Limb (tissue), 2 donors: ENCODE measurements at regions not wholly inside any gene's neighbourhood (a gene's known extent, or its start where the extent isn't known, plus 50 kb on each side); places are given as distances from the start of the nearest gene placed in this dataset.
A peak's percentile ranks its signal among the peaks of the same experiment; 100 is the strongest.

Source experiments
- DNase-seq, 2 donors: peaks; one replicate each; pipeline ENCODE4 v3.0.0-alpha.2; 2016; ENCODE audit errors: extremely low spot score in 2 of 2

DNA sequence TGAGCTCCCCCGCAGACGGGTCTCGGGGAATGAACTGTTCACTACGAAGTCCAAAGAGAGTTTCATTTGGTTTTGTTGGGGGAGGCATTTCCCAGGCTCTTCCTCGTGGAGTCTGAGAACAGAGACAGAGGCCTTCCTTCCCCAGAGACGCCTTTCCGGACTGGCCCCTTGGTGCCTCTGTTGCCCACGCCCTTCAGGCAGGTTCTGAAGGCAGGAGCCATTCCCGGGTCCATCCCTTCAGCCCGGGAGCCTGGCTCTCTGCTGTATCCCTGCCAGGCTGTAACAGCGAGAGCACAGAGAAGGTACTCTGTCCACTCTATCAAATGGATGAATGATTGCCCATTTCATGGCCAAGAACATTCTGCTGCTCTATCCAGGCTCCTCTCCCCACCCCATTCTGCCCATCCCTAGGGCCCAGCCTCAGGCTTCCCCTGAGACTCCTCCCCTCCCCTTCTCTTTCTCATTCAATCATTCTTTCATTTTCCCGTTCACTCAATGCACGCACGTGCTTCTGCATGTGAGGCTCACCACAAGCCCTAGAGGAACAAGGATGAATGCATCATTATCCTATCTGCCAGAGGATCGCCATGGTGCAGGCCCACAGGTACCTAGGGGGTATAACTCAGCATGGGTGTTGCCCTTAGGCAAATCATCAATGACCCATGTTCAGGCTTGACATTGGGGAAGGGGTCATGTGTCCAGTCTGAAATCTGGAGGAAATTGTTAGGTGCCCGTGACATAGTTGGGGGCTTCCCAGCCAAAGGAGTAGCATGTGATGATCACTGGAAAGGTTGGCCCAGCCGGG, 298.6 kb downstream of the ZNF536 start:
- no peak for DNase-seq

DNA sequence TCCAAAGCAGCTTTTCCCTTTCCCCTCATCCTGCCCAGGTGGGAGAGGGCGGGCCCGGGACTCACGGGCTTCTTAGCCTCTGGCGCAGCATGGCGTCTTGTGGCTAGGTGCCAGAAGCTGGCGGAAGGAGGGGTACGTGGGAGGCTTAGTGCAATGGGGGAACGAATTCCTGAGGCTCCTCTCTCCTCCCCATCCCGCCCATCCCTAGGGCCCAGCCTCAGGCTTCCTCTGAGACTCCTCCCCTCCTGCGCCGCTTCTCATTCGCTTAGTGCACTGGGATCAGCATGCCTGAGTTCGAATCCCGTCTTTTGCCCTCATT, 297.8 kb downstream of the ZNF536 start:
- no peak for DNase-seq

DNA sequence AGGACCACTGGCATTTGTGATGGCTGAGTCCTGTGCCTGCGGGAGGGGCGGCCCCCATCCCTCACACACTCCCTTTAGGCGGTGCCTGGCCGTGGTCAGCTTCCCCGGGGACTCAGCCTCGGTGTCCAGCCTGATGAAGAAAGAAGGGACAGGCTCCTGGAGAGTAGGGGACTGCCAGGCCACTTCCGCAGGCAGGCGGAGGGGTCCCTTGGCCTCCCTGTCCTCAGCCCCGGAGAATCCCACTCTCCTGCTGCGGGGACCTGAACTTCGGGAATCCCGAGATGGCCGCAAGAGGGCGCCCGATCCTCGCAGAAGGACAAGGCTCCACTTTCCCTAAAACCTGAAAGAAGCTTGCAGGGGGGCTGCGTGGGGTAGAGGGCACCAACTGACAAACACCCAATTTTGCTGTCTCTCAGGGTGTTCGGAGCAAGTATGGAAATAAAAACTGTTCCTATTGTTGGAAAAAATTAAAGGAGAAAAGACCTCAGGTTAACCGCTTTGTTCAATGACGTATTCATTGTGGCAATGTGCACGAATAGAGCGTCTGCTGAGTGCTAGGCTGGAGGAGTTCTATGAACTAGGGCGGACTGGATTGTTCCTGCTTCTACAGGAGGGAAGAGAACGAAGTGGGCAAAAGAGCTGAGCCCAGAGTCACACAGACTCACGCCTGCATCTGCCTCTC, 297.3 kb downstream of the ZNF536 start:
- DNase-seq: peak; percentile 72 to 89

DNA sequence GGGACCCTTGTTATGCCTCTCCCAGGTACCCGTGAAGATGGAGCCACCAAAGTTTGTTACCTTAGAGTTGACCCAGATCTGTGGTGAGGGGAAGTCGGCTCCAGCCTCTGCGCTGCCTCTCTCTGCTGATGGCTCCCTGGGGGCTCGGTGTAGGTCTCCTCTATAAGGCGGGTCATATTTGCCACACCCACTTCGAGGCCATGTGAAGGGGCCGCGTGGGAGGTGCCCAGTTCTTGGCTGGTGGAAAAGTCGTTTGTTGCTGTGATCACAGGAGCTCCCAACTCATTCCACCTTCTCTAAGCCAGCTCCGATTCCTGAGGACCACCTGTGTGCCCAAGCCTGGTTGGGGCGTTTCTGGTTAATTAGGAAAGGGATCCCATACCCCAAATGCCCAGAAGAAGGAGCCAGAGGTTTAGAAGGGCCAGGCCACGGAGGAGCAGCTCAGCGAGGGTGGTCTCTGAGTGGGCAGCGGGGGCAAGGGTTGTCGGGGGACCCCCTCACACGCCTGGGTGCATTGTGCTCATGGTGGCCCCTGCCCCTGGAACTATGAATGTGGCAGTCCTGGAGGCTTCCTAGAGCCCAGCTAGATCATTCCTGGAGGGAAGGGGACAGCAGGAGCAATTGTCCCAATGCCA, 296.5 kb downstream of the ZNF536 start:
- no peak for DNase-seq

DNA sequence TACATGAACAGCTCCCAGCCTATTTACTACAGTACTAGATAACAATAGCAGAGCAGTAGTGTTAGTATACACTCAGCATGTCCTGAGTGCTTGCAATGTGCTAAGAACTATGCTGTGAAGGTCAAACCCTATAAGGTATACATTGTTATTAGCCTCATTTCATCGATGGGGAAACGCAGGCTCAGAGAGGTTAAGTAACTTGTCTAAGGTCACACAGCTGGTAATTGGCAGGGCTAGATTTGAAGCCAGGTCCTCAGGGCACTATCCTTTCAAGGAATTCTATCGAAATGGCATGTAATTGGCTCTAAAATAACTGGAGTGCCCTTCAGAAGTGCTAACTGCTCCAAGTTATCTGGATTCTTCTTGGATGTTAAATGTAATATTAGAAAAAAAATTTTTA, 295.6 kb downstream of the ZNF536 start:
- DNase-seq: no peak

DNA sequence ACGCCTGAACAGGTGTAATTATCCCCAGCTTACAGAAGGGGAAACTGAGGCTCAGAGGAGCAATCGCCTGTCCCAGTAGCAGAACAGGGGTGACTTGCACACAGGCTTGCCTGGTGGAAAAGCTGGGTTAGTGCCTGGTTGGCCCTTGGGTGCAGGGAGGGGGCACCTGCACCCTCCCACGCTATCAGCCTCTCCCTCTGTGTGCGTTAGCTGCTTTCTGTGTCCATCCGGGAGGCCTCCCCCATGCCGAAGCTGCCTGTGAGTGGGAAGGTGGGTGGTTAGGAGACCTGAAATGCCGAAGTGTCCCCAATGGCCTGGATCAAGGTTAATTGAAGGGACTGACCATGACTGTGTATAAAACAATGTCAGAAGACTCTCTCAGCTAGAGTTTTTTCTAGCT, 295.0 kb downstream of the ZNF536 start:
- no peak for DNase-seq

DNA sequence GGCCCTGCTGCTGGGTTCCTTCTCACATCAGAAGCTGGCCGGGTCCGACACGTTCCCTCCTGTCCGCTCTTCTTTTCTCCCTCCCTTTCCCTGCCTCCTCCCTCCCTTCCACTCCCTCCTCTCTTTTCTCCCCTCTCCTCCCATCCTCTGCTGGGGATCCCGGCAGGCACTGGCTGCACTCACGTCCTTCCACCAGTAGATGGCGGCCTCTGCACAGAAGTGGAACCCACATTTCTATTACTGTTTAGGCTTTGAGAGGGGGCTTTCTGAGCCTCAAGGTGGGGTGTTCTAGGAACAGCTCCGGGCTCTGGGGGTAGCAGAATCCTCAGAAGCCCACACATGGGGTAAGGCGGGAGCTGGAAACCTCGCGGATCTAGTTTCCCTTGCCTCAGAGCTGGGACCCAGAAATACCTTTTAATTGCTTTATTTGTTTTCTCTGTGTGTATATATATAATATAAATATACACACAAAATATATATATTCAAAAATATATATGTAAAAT, 294.2 kb downstream of the ZNF536 start:
- peak; percentile 64 to 81 for DNase-seq

DNA sequence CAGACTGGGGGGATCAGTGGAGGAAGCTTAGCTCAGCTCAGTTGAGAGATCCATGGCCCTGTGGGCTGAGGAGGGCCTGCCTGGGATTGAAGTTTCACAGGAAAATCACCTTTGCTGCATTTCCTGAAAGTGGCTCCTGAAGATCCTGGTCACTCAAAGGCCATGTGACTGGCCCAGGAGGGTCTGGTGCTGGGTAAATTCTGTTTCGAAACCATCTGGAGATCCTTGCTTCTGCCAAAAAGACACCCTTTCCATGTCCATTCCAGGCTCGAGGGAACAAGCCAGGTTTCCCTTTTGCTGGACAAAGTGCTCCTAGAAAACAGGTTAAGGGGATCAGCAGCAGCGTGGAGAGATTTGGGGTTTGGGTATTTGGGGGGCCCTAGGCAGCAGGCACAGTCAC, 293.3 kb downstream of the ZNF536 start:
- no peak for DNase-seq

DNA sequence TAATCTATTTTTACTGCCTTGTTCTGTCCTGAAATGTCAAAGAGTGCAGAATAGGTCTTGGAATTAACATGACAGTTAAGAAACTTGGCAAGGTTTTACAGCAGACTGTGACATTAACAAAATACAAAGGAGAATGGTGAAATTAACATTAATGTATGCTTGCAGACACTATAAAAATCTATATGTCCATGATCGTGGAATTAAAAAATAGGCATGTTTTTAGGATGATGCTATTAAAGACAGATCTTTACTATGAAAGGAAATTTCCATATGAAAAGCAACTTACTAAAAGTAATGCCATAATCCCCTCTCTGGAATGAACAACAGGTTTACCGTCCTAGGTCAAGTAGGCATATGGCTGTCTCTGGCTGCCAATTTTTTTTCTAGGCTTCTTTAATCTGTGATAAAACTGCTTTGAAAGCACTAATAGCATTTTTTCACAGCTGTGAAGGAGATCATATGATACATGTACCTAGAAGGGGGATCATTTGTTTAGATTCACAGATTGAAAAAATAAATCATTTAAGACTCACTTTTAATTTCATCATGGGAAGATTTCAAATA, 291.5 kb downstream of the ZNF536 start:
- no peak for DNase-seq

DNA sequence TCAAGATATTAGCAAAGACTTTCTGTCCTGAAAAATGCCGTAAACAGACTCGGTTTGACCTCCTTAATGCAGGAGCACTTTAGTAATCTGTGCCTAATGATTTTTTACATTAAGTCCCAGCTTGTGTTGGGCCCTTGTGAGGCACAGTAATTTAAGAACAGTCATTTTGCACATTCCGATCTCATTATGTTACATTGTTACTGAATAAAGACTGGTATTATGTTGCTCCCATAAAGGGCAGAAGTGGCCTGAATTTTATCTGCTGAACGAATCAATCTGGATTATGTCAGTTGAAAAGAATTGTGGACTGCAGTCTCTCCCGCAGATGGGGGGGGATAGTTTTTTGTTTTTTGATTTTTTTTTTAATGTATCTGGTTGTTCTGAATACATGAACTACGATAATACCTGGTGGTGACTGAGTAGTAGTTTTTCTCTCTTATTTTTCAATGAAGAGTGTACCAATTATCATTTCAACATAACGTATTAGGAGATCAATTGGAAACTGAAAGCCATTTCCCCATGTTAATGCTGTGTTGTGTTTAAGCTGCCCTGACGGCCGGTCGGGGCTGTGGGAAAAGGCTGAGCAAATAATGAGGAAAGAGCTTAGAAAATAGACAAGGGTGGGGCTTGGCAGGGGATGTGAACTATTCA, 290.2 kb downstream of the ZNF536 start:
- DNase-seq: peak in 1 of 2 donors; percentile 74

DNA sequence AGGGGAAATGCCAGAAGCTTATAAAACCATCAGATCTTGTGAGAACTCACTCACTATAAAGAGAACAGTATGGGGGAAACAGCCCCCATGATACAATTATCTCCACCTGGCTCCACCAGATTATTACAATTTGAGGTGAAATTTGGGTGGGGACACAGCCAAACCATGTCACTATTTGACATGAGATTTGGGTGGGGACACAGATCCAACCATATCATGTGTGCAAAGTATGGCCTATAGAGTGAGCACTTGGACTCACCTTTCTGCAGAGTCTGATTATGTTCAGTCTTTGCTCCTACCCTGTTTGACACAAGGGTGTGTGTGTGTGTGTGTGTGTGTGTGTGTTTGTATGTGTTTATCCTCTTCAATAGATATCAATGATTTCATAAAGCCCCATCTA, 287.5 kb downstream of the ZNF536 start:
- no peak for DNase-seq

DNA sequence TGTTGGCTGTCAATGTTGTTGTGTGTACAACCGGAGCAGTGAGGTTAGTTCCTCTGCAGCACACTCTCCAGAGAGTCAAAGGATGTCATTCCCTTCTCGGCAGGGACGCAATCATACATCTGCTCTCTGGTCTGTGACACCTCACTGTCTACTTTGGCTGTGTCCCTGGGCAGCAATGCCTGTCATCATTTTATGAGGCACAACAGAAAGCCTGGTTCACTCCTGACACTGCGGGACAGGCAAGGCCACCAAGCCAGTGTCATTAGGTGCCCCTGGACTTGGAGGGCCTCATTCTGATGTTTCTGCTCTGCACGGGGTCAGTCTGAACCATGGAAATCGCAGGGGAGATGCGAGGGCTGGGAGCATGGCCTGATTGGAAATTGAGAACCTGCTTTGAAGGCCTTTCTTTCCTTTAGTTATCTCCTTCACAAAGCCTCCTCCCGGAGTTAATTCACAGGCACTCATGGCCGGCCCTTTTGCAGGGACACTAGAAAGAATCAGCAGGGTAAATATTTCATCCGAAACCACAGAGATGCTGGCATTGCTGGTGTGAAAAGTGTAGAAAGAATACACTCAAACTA, 284.4 kb downstream of the ZNF536 start:
- DNase-seq: no peak

DNA sequence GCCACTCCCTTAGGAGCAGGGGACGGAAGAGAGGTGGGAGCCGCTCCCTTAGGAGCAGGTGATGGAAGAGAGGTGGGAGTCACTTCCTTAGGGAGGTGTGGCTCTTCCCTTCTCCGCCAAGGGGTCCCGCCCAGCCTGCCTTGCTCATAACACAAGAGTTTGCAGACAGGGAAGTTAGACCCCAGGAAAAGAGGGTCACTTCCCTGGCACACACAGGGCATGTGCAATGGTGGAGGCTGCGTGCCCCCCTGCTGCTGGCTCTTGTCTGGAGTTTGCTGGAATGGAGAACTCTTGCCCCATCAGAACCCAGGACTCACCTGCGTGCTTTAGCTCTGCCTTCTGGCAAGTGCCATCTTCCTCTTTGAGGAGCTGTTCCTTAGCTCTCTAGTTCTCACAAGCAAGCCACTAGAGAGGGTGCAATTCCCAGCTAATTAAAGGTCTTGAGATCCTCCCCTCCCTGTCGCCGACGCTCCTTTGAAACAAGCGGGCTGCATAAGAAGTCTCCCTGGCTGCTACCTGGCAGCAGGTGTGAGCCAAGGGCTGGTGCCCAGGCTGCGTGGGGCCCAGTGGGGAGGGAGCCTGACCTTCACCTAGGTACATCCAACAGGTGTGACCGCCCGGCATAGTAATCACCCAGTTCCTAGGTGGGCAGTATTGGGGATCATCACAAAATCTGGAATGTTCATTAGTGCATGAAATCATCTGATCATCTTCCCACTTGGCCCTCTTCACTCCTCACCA, 281.6 kb downstream of the ZNF536 start:
- no peak for DNase-seq

DNA sequence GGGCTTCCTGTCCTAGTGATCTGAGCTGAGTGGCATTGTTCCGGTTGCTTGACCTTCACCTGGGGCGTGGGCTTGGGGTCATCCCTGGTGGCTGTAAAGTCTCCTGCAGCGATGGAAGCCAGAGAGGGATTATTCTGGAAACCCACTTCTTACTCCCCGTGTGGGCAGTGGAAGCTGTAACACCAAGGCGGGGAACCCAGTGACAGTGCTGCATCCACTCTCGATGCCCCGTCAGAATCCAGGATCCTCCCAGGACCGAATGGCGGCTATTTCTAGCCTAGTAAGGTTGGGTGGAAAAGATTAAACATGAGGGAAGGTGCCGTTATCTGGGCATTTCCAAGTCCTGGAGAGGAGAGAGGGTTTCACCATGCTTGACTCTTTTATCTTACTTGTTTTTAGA, 280.6 kb downstream of the ZNF536 start:
- DNase-seq: no peak

DNA sequence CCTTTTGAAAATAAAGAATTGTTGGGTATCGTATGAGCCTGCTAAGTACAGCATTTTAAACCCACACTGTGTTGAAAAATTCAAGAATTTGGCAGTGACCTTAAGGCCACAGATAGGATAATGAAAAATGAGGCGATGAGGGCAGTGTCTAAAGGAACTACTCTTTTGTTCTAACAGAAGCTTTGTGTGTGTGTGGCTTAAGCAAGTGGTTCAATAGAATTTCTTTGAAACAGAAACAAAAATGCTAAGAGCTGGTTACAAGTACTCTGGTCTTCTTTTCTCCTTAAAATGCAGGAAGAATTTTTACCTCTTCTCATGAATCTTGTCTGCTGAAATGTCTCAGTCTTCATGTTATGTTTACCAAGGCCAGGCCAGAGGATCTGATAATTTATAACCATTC, 279.5 kb downstream of the ZNF536 start:
- no peak for DNase-seq

DNA sequence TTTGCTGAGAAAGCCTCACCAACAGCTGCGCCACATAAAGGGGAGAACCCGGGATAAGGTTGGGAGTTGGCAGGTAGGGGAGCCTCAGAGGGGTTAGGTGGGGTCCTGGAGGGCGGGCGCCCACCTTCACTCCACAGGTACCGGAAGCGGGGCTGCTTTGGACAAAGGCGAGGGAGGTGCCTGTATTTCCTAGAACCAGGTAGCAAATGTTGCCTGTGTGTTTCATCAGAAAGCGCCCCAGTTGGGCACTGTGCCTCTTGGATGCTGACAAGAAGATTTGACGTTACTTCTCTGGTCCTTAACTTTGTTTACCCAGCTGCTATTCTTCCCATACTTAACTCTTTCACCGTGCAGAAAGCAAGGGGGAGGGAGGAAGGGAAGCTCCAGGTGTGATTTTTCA, 278.9 kb downstream of the ZNF536 start:
- no peak for DNase-seq

DNA sequence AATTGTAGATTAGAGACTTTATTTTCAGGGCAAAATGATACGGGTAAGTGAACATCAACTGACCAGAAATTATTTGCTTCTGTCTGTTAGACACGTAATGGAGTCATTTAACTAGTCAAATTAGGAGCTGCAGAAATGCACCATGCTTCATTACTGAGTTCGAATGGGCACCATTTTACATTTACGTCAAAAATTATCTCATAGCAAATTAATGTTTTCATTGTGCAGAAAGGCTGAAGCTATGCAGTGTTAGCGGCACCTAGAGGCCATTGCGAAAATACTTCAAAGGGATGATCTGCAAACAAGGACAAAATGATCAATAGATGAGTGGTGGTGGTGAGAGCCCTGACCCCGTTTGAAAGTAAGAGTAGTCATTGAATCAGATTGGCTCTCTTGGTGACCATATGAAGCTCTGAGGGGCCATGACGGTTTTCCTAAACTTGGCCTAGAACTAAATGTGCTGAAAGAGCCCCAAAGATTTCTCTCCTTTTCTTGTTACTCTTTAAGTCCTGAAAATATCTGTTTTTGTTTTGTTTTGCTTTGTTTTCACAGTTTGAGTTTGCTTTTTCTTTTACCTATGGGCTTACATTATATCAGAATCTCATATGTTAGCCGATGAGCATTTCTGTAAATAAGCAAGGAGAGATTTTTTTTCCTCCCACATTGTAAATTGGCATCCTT, 277.9 kb downstream of the ZNF536 start:
- peak; percentile 73 to 86 for DNase-seq

DNA sequence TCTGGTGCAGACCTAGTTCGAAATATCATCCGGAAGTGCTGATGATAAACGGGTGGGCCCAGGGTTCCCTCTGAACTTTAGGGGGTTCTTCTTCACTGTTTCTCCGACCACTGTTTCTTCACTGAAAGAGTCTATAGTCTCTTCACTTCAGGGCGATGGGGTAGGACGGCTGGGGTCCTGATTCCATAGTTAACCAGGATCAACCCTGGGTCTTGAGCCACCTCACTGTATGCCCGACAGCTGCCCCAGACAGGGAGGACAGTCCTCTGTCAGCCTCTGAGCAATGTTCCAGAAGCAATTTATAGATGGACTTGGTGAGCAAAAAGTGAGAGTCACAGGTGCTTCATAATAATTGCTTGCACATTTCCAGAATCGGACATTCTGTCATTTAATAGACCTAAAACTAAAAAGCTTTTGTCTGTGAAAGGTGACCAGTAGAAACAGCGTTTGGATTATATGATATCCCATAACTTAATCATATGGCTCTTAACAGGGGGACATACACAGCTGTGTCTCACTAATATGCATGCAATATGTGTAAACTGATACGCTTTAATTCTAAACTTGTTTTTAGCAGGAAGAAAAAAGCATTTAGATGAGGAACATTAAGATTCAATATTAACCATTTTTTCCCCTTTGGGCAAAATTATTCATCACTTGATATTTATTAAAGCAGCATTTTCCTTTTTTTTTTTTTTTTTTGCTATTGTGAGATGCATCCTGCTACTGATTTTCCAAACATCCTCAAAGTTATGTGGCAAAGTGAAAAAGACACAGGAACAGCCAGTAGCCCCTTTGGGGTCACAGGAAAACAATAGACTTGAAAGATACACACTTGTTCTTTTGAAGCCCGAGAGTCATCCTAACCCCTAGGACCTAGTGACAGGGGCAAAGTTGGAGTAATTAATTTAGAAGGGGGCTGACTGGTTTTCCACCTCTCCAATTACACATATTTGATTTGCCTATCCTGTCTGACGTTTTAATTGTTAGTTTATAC, 277.0 kb downstream of the ZNF536 start:
- DNase-seq: no peak
